ENCODE measurements at regions not wholly inside any gene's neighbourhood (a gene's known extent, or its start where the extent isn't known, plus 50 kb on each side); places are given as distances from the start of the nearest gene placed in this dataset.

GRCh38 chr2:225937625-225938187 is 538.2 kb downstream of the NYAP2 start:
- Histone ChIP-seq H3K4me3 (no peak overlapping the region), H3K4me2 (ENCODE audit: unreplicated experiment) (no peak overlapping the region), H3K9ac (no peak overlapping the region), H4K20me1 (ENCODE audit: insufficient read depth) (no peaks in the 10 kb centered on the region), H2AFZ (no peak overlapping the region), H3K36me3 (ENCODE audit: low read depth) (no peaks in the 10 kb centered on the region), H3K27ac (no peak overlapping the region), H3K4me1 (ENCODE audit: insufficient read depth) (no peaks in the 10 kb centered on the region), H3K27me3 (replicated peaks; ENCODE audit: insufficient read depth) (no peaks in the 10 kb centered on the region), H3K9me3 (ENCODE audit: low read depth) (no peaks in the 10 kb centered on the region), H3F3A (ENCODE audit: insufficient read depth) (no peaks in the 10 kb centered on the region), H3K79me2 (ENCODE audit: insufficient read depth) (no peaks in the 10 kb centered on the region), H3K9me2 (ENCODE audit: insufficient read depth) (no peaks in the 10 kb centered on the region)
- 97 to 100% methylated on average over 1 of the region's 1 CpG for WGBS, 2 experiments (ENCODE audit: low coverage in 1 of 2, low lambda C conversion rate in 2 of 2, missing lambda C conversion rate in 2 of 2)
- peak; percentile 36 for DNase-seq
- TF ChIP-seq EZH2 (IDR thresholded peaks at IDR 0.05; ENCODE audit: insufficient read depth, poor library complexity, severe bottlenecking) (no peak), EZH2phosphoT487 (IDR thresholded peaks at IDR 0.05; ENCODE audit: insufficient read depth, low read depth) (no peak)
- in situ Hi-C loops (cut with MboI), result no loop called here

- TF ChIP-seq EZH2 (IDR thresholded peaks at IDR 0.05; ENCODE audit: insufficient read depth, poor library complexity, severe bottlenecking) (no peak), EZH2phosphoT487 (IDR thresholded peaks at IDR 0.05; ENCODE audit: insufficient read depth, low read depth) (no peak)
- no peaks in the 10 kb centered on the region for H3K9me3 ChIP-seq (ENCODE audit: low read depth)
- H3K4me2 ChIP-seq (ENCODE audit: unreplicated experiment), result no peak overlapping the region
- H4K20me1 ChIP-seq (ENCODE audit: insufficient read depth), result no peaks in the 10 kb centered on the region
- no peak overlapping the region for H3K9ac ChIP-seq
- WGBS, 2 experiments (ENCODE audit: low coverage in 1 of 2, low lambda C conversion rate in 2 of 2, missing lambda C conversion rate in 2 of 2), result 7 to 11% methylated on average over 1 of the region's 1 CpG
- DNase-seq, result no peak
- H3K27me3 ChIP-seq (replicated peaks; ENCODE audit: insufficient read depth), result no peaks in the 10 kb centered on the region
- no peaks in the 10 kb centered on the region for H3K36me3 ChIP-seq (ENCODE audit: low read depth)
- H3K27ac ChIP-seq, result no peak overlapping the region
- no peaks in the 10 kb centered on the region for H3K9me2 ChIP-seq (ENCODE audit: insufficient read depth)
- no peaks in the 10 kb centered on the region for H3F3A ChIP-seq (ENCODE audit: insufficient read depth)
- no peak overlapping the region for H3K4me3 ChIP-seq
- in situ Hi-C loops (cut with MboI), result no loop called here
- no peaks in the 10 kb centered on the region for H3K79me2 ChIP-seq (ENCODE audit: insufficient read depth)
- H2AFZ ChIP-seq, result no peak overlapping the region
- H3K4me1 ChIP-seq (ENCODE audit: insufficient read depth), result no peaks in the 10 kb centered on the region
Measured at GRCh38 chr2:225932811-225933413, 533.4 kb downstream of the NYAP2 start.

GRCh38 chr2:225930687-225931086 is 531.2 kb downstream of the NYAP2 start:
- Histone ChIP-seq H3F3A (ENCODE audit: insufficient read depth) (no peaks in the 10 kb centered on the region), H2AFZ (no peak overlapping the region), H3K9me2 (ENCODE audit: insufficient read depth) (no peaks in the 10 kb centered on the region; the same call in 1 of the 2 replicates), H3K79me2 (ENCODE audit: insufficient read depth) (no peaks in the 10 kb centered on the region), H3K9me3 (ENCODE audit: low read depth) (no peaks in the 10 kb centered on the region), H3K27ac (no peak overlapping the region), H3K4me2 (ENCODE audit: unreplicated experiment) (no peak overlapping the region), H4K20me1 (ENCODE audit: insufficient read depth) (no peaks in the 10 kb centered on the region), H3K27me3 (replicated peaks; ENCODE audit: insufficient read depth) (no peaks in the 10 kb centered on the region), H3K9ac (no peak overlapping the region), H3K36me3 (ENCODE audit: low read depth) (no peaks in the 10 kb centered on the region), H3K4me1 (ENCODE audit: insufficient read depth) (no peaks in the 10 kb centered on the region), H3K4me3 (no peak overlapping the region)
- 62 to 68% methylated on average over 2 of the region's 2 CpGs for WGBS, 2 experiments (ENCODE audit: low coverage in 1 of 2, low lambda C conversion rate in 2 of 2, missing lambda C conversion rate in 2 of 2)
- in situ Hi-C loops (cut with MboI), result no loop called here
- no peak for DNase-seq
- no peak for TF ChIP-seq EZH2 (IDR thresholded peaks at IDR 0.05; ENCODE audit: insufficient read depth, poor library complexity, severe bottlenecking)
- TF ChIP-seq EZH2phosphoT487 (IDR thresholded peaks at IDR 0.05; ENCODE audit: insufficient read depth, low read depth), result no peak

- Histone ChIP-seq H3F3A (ENCODE audit: insufficient read depth) (no peaks in the 10 kb centered on the region), H3K9me2 (ENCODE audit: insufficient read depth) (no peaks in the 10 kb centered on the region; the same call in 1 of the 2 replicates), H3K4me3 (no peak overlapping the region), H3K79me2 (ENCODE audit: insufficient read depth) (no peaks in the 10 kb centered on the region), H2AFZ (no peak overlapping the region), H3K4me1 (ENCODE audit: insufficient read depth) (no peaks in the 10 kb centered on the region), H3K9me3 (ENCODE audit: low read depth) (no peaks in the 10 kb centered on the region), H3K9ac (no peak overlapping the region), H3K36me3 (ENCODE audit: low read depth) (no peaks in the 10 kb centered on the region), H3K27ac (no peak overlapping the region), H4K20me1 (ENCODE audit: insufficient read depth) (no peaks in the 10 kb centered on the region), H3K4me2 (ENCODE audit: unreplicated experiment) (no peak overlapping the region), H3K27me3 (replicated peaks; ENCODE audit: insufficient read depth) (no peaks in the 10 kb centered on the region)
- in situ Hi-C loops (cut with MboI), result no loop called here
- no peak for DNase-seq
- TF ChIP-seq EZH2 (IDR thresholded peaks at IDR 0.05; ENCODE audit: insufficient read depth, poor library complexity, severe bottlenecking) (no peak), EZH2phosphoT487 (IDR thresholded peaks at IDR 0.05; ENCODE audit: insufficient read depth, low read depth) (no peak)
- WGBS, 2 experiments (ENCODE audit: low coverage in 1 of 2, low lambda C conversion rate in 2 of 2, missing lambda C conversion rate in 2 of 2), result 68 to 74% methylated on average over 6 of the region's 6 CpGs
Measured at GRCh38 chr2:225920621-225921220, 521.2 kb downstream of the NYAP2 start.

Data from GM23248 (cell line).